NCI-H748 treated with DMSO at 0.1 percent for 48 hours (cell line): ENCODE measurements at regions not wholly inside any gene's neighbourhood (a gene's known extent, or its start where the extent isn't known, plus 50 kb on each side); places are given as distances from the start of the nearest gene placed in this dataset.
"Not testable (repeated sequence)": the region's sequence is repeated elsewhere in the genome, so short reads cannot be mapped to it uniquely, and the experiment has no call there.

ENCODE experiments used
- DNase-seq: peaks from one replicate; lab custom pipeline; 2025; lab: John Stamatoyannopoulos, UW

GRCh38 chr18:60062831-60063230, 163.0 kb downstream of the PMAIP1 start:
- not testable (repeated sequence) for DNase-seq

DNA sequence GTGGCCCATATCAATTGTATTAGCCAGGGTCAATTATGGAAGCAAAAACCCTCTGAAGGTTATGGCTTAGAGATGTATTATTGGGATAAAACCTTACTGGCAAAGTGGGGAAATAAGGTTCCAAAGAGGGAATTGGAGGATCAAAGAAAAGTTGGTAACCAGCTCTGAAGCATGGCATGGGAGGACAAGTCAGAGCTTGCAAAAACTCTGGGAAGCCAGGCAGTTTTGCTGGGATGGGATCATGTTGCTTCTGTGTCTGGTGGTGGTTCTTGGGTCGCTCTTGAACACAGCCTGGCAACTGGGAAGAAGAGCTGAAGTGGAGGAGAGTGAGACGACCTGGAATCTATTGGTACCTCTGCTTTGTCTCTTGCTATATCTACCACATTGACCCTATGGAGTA, 162.6 kb downstream of the PMAIP1 start:
- DNase-seq: no peak

GRCh38 chr18:60060578-60060977, 160.8 kb downstream of the PMAIP1 start:
- no peak for DNase-seq

DNA sequence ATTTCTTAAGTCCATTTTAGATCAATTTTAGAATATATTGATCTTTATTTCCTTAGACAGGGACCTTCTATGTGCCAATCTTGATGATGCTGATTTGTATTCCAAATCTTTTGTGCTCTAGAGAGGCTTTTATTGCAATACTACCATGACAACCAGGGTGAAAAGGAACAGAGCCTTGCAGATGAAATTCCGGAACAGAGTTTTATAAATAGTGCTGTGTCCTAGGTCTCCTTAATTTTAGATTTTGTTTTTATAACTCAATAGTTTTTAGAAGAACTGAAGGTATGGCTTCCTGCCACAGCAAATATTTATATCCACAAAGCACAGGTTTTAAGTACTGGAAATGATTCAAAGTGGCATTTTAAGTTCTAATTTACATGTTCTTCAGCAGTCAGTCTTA, 160.2 kb downstream of the PMAIP1 start:
- DNase-seq: no peak

DNA sequence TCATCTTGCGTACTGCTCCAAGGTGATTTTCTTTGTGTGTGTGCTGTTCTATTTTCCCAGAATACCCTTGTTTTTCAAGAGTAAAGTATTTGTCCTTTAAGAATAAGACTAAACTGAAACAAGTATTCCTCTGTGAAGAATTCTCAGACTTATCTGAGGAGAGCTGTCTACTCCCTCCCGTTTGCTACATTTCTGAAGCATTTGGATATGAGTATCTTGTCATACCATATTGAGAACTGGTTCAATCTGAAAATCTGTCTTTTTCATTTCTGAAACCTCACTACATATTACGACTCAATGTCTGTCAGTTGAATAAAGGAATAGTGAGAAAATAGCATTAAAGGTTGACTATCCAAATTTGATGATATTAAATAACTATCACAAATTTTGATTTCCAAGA, 159.4 kb downstream of the PMAIP1 start:
- DNase-seq: no peak

GRCh38 chr18:60053747-60054304, 154.0 kb downstream of the PMAIP1 start:
- peak; percentile 30 for DNase-seq

DNA sequence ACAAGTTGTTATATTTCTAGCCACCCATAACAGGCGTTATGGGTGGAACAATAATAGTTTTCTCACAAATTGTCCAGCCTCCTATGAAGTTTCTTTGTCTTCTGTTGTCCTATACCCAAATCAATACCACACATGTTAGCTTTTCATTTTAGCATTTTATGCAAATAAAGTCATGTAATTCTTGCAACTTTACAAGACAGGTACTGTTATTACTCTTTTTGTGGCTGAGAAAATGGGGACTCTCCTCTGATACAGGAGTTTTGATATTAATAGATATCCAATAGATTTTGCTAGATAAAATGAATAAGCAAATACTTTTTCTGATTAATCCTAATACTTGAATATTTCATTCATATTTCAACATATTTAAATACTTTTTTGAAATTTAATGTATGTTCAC, 151.0 kb downstream of the PMAIP1 start:
- DNase-seq: no peak

DNA sequence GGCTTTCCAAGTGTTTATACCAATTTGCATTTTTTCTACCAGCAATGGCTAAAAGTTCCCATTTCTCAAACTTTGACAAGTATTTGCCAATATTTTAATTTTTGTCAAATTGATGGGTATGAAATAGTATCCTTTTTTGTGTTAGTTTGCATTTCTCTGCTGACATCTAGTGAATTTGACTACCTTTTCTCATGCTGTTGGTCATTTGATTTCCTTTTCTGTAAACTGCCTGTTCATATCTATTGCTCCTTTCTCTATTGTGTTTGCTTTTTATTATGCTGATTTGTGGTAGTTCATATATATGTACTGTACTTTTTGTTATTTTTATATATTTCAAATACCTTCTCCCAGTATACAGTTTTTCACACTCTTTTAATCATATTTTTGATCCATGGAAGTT, 149.4 kb downstream of the PMAIP1 start:
- no peak for DNase-seq

- no peak for DNase-seq
Measured at GRCh38 chr18:60047556-60047955, 147.8 kb downstream of the PMAIP1 start.

GRCh38 chr18:60044290-60045006, 144.7 kb downstream of the PMAIP1 start:
- DNase-seq: no peak

GRCh38 chr18:60040971-60041370, 141.2 kb downstream of the PMAIP1 start:
- no peak for DNase-seq

- no peak for DNase-seq
Measured at GRCh38 chr18:60038731-60039130, 138.9 kb downstream of the PMAIP1 start.

DNA sequence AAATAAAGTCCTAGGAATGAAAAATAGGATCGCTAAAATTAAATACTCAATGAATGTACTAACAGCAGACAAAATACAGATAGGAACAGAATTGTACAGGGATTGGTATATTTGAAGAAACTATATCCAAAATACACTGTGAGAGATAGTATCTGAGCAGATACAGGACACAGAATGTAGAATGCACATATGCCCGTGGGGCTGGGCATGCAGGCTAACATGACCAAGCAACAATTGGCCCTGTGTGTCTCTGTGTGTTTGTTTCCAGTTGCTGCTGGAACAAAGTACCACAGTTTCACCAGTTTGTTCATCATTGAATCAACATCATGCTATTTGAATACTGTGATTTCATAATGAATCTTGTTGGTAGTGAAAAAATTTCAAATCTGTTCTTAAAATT, 127.6 kb downstream of the PMAIP1 start:
- no peak for DNase-seq

- no peak for DNase-seq
Measured at GRCh38 chr18:60024857-60025256, 125.1 kb downstream of the PMAIP1 start.

- DNase-seq: no peak
Measured at GRCh38 chr18:60024345-60024744, 124.5 kb downstream of the PMAIP1 start.

DNA sequence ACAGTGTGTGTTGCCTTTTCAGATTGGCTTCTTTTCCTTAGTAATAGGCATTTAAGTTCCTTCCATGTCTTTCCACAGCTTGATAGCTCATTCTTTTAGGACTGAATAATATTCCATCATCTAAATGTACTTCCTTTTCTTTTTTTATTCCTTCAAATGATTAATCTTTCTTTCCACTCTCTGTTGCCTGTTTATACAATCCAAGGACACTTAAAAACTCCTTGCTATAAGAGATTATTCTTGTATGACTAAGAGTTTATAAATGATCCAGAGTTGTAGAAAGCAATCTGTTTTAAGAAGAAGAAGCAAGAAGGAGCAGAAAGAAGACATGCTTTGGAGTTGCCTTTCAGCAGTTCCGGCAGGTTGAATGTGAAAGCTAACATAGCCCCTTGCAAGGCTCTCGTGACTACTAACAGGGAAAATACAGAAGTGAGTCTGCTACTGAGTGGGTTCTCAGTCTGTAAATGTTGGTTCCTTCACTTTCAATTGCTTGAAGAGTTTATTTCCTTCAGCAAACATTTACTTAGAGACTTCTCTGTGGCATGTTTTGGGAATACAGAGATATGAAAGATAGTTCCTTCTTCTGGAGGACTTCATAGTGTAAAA, 123.0 kb downstream of the PMAIP1 start:
- no peak for DNase-seq

DNA sequence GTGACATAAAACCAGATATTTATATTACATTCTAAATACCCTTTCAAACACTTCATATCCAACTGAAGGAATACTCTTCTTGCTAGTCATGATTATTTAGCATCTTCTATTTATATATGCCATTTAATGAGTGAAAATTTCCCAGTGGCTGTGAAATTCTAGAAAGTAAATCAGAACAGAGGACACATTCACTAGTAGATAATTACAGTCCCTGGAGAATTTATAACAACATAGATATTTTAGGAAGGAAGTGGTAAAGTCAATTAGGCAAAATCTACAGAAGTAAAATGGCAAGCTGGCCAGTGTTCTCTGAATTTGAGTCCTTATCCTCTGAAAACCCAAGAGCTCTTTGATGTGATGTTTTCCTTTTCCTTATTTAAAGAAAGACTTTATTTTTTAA, 121.8 kb downstream of the PMAIP1 start:
- DNase-seq: no peak

GRCh38 chr18:60020107-60020925, 120.5 kb downstream of the PMAIP1 start:
- DNase-seq: no peak

DNA sequence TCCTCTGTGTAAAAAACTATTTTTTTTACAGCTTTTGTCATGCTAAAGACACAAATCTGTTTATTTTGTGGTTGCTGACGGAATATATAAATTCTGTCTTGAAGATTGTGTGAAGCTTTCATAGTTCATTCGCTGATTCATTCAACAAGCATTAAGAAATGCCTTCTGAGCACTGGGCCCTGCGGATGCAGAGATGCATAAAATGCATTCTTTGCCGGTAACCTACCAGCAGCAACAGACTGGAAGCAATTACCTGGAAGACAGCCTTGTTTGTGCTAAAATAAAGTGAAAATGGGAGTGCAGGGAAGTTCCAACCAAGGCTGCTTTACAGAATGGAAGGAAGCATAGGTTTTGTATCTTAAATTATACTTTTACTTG, 119.7 kb downstream of the PMAIP1 start:
- DNase-seq: no peak

DNA sequence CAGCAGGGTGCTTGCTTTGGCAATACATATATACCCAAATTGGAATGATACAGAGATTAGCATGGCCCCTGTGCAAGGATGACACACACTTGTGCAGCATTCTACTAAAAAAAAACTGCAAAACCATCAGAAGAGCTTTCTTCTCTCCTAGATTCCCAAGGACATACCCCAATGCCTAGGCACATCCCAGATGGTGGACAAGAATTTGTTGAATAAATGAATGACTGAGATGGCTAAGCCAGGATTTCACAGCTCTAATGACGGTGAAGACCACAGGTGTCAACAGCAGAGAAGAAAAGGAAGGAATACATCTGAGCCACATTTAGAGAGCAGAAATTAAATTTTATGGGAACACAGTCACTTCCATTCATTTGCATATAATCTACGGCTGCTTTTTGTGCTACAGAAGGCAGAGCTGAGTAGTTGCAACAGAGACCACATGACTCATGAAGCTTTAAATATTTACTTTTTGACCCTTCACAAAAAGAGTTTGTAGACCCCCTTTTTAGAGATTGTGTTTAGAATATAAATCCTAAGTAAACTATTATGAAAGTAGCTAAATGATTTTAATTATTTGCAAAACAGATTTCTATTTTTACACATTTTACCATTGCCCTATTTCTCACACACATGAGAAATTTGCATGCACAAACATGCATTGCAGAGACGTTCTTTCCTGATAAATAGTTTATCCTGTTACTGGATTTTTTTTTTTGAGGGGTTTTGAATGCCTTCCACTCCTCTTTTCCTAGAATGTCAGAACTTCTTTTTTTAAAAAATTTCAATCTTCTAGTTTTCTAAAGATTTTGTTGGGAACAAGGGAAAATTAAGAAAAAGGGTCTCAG, 119.0 kb downstream of the PMAIP1 start:
- DNase-seq: no peak

DNA sequence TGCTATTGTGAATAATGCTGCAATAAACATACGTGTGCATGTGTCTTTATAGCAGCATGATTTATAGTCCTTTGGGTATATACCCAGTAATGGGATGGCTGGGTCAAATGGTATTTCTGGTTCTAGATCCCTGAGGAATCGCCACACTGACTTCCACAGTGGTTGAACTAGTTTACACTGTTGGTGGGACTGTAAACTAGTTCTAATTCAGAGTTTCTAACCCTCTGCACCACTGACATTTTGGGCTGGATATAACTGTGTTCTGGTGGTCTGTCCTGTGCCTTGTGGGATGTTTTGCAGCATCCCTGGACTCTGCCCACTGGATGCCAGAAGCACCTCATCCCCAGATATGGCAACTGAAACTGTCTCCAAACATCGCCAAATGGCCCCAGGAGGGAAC, 118.3 kb downstream of the PMAIP1 start:
- not testable (repeated sequence) for DNase-seq

GRCh38 chr18:60017371-60017770, 117.6 kb downstream of the PMAIP1 start:
- no peak for DNase-seq
